ENCODE measurements at regions not wholly inside any gene's neighbourhood (a gene's known extent, or its start where the extent isn't known, plus 50 kb on each side); places are given as distances from the start of the nearest gene placed in this dataset.

DNA sequence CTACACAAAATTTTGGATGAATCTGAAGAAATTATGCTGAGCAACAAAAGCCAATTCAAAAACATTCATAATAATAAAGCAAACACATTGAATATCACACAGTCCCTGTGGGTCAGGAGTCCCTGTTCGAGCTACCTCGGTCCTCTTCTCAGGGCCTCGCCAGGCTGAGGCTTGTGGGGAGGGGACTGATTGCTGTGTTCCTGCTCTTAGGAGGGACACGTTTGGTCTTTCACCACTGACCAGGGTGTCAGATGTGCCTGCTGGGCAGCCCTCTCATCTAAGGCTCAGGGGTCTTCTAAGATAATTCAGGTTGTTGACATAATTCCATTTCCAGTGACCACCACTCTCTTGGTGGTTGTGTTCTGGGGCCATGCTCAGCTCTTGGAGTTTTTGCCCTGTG lies 233.8 kb upstream of the PPP2R2D start:
- Histone ChIP-seq H3K36me3 (no peaks in the 10 kb centered on the region), H3K4me1 (no peaks in the 10 kb centered on the region), H3K27ac (no peak overlapping the region), H3K9me3 (no peaks in the 10 kb centered on the region), H3K27me3 (no peaks in the 10 kb centered on the region), H3K4me3 (no peak overlapping the region)
- no peak for DNase-seq
- TF ChIP-seq POLR2A (IDR thresholded peaks at IDR 0.05): no peak
- TF ChIP-seq, protein P1, sequence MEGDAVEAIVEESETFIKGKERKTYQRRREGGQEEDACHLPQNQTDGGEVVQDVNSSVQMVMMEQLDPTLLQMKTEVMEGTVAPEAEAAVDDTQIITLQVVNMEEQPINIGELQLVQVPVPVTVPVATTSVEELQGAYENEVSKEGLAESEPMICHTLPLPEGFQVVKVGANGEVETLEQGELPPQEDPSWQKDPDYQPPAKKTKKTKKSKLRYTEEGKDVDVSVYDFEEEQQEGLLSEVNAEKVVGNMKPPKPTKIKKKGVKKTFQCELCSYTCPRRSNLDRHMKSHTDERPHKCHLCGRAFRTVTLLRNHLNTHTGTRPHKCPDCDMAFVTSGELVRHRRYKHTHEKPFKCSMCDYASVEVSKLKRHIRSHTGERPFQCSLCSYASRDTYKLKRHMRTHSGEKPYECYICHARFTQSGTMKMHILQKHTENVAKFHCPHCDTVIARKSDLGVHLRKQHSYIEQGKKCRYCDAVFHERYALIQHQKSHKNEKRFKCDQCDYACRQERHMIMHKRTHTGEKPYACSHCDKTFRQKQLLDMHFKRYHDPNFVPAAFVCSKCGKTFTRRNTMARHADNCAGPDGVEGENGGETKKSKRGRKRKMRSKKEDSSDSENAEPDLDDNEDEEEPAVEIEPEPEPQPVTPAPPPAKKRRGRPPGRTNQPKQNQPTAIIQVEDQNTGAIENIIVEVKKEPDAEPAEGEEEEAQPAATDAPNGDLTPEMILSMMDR (IDR thresholded peaks at IDR 0.05): no peak
- intact Hi-C loops (cut with DNase I; ENCODE audit: low total_unique reads): no loop called here

DNA sequence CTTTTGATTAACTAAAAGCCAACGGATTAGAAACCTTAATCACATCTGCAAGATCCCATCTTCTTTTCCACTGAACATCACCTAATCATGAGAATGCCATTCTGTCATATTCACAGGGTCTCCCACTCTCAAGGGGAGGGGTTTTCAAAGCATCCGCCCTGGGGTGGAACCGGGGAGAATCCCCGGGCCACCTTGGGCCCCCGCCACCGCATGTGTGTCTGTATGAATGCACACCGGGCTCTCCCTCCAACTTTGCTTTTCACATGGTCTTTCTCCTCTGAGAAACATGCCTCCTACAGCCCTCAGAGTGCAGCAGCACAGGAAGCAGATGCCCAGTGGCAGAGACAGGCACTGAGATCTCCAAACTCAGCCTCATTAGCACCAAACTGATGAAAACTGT lies 233.2 kb upstream of the PPP2R2D start:
- TF ChIP-seq, protein P1 (IDR thresholded peaks at IDR 0.05): no peak
- no peak for DNase-seq
- no peak overlapping the region for H3K27ac ChIP-seq
- intact Hi-C loops (cut with DNase I; ENCODE audit: low total_unique reads): no loop called here
- H3K4me3 ChIP-seq: no peak overlapping the region
- no peaks in the 10 kb centered on the region for H3K27me3 ChIP-seq
- no peaks in the 10 kb centered on the region for H3K4me1 ChIP-seq
- H3K9me3 ChIP-seq: no peaks in the 10 kb centered on the region
- no peaks in the 10 kb centered on the region for H3K36me3 ChIP-seq

DNA sequence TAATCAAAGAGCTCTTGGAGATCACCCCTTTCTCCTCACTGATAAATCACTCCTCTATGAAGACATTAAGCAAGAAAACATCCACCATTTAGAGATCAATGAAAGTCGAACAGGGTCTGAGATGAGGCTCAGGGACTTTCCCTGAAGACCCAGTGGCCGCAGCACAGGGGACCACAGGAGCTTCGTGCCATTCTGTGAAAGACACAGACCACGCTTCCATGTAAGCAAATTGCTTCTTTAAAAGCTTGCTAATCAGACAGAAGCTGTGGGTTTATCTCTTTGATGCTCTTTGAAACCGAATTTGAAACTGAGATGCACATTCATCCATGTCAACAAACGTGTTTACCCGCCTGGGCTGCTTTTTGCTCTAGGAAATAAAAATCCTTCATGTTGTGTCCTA lies 231.9 kb upstream of the PPP2R2D start:
- no peak overlapping the region for H3K4me3 ChIP-seq
- H3K4me1 ChIP-seq: no peaks in the 10 kb centered on the region
- no peaks in the 10 kb centered on the region for H3K36me3 ChIP-seq
- no peak overlapping the region for H3K27ac ChIP-seq
- no peak for TF ChIP-seq POLR2A (IDR thresholded peaks at IDR 0.05)
- TF ChIP-seq, protein P1 (IDR thresholded peaks at IDR 0.05): no peak
- intact Hi-C loops (cut with DNase I; ENCODE audit: low total_unique reads): no loop called here
- DNase-seq: no peak
- no peaks in the 10 kb centered on the region for H3K9me3 ChIP-seq
- H3K27me3 ChIP-seq: no peaks in the 10 kb centered on the region

DNA sequence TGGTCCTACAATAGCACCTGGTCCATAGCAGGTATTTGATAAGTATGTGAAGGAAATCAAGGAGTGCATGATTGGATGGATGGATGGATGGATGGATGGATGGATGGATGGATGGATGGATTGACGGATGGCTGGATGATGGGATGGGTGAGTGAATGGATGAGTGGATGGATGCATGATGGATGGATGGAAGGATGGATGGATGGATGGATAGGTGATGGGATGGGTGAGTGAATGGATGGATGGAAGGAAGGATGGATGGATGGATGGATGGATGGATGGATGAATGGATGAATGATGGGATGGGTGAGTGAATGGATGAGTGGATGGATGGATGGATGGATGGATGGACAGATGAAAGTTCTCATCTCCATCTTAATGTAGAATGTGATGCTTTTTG lies 231.0 kb upstream of the PPP2R2D start:
- no peaks in the 10 kb centered on the region for H3K36me3 ChIP-seq
- no peak overlapping the region for H3K27ac ChIP-seq
- H3K4me1 ChIP-seq: no peaks in the 10 kb centered on the region
- H3K9me3 ChIP-seq: no peaks in the 10 kb centered on the region
- TF ChIP-seq POLR2A (IDR thresholded peaks at IDR 0.05): no peak
- TF ChIP-seq, protein P1 (IDR thresholded peaks at IDR 0.05): no peak
- no peaks in the 10 kb centered on the region for H3K27me3 ChIP-seq
- no peak for DNase-seq
- no peak overlapping the region for H3K4me3 ChIP-seq
- intact Hi-C loops (cut with DNase I; ENCODE audit: low total_unique reads): no loop called here

DNA sequence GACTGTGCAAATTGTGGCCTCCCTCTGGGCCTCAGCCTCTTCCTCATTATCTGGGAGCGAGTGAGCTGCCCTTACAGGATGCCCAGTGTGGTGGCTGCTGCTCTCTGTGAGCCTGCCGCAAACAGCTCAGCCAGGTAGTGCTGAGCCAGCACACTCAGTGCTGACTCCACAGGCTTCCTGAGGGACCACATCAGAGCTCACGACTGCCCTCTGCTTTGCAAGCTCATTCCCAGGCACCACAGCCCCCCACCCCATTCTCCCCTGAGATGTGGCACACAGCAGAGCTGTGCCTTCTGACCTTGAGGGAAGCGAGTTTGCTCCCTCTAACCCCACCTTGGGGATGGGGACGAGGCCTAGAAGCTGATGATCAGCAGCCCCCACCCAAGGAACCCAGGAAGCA lies 230.5 kb upstream of the PPP2R2D start:
- no peak for DNase-seq
- H3K36me3 ChIP-seq: no peaks in the 10 kb centered on the region
- H3K9me3 ChIP-seq: no peaks in the 10 kb centered on the region
- intact Hi-C loops (cut with DNase I; ENCODE audit: low total_unique reads): no loop called here
- no peaks in the 10 kb centered on the region for H3K4me1 ChIP-seq
- no peaks in the 10 kb centered on the region for H3K27me3 ChIP-seq
- H3K4me3 ChIP-seq: no peak overlapping the region
- H3K27ac ChIP-seq: no peak overlapping the region
- TF ChIP-seq, protein P1 (IDR thresholded peaks at IDR 0.05): no peak
- no peak for TF ChIP-seq POLR2A (IDR thresholded peaks at IDR 0.05)

Data from uterus (tissue), 3 donors.